ENCODE measurements at regions not wholly inside any gene's neighbourhood (a gene's known extent, or its start where the extent isn't known, plus 50 kb on each side); places are given as distances from the start of the nearest gene placed in this dataset.
A peak's percentile ranks its signal among the peaks of the same experiment; 100 is the strongest.

GRCh38 chrX:87727620-87728019 lies 210.0 kb downstream of the KLHL4 start:
- Histone ChIP-seq H3K9me2 (no peaks in the 10 kb centered on the region), H3K27ac (ENCODE audit: low read depth in 2 of 2, low read length in 1 of 2) (peak overlapping the region in 1 of 2 experiments; percentile 58; a peak in 2 of 4 replicates), H3F3A (replicated peaks; ENCODE audit: insufficient read depth) (no peaks in the 10 kb centered on the region), H3K4me3 (ENCODE audit: low read depth in 2 of 2, low read length in 1 of 2) (peak overlapping the region; percentile 44 to 65; a peak in 3 of 4 replicates), H2AFZ (ENCODE audit: low read depth) (peak overlapping the region; percentile 87), H3K9me3 (no peaks in the 10 kb centered on the region), H3K27me3 (ENCODE audit: insufficient read depth) (no peaks in the 10 kb centered on the region; the same call in 1 of the 2 replicates), H3K4me1 (ENCODE audit: control insufficient read depth in 1 of 2, insufficient read depth in 2 of 2, low read depth in 1 of 2, low read length in 1 of 2) (no peaks in the 10 kb centered on the region), H3K79me2 (ENCODE audit: insufficient read depth) (no peaks in the 10 kb centered on the region), H4K20me1 (ENCODE audit: insufficient read depth) (no peaks in the 10 kb centered on the region), H3K4me2 (peak overlapping the region; percentile 78; the same call in 1 of the 2 replicates), H3K36me3 (replicated peaks in 1 of 2; ENCODE audit: control insufficient read depth in 1 of 2, insufficient read depth in 2 of 2, low read length in 1 of 2) (no peaks in the 10 kb centered on the region), H3K9ac (peak overlapping the region; percentile 61; the same call in 1 of the 2 replicates)
- CTCF ChIA-PET, result no interaction called here
- no peak for DNase-seq
- TF ChIP-seq YY1 (IDR thresholded peaks at IDR 0.05; ENCODE audit: low read depth) (peak; percentile 61; the same call in 1 of the 2 replicates), CHD2 (IDR thresholded peaks at IDR 0.05; ENCODE audit: low read length, partially characterized antibody) (no peak), CTCF (IDR thresholded peaks at IDR 0.05) (no peak)
- WGBS (ENCODE audit: low lambda C conversion rate), result 2% methylated on average over 3 of the region's 3 CpGs
- POLR2A ChIA-PET, result no interaction called here

DNA sequence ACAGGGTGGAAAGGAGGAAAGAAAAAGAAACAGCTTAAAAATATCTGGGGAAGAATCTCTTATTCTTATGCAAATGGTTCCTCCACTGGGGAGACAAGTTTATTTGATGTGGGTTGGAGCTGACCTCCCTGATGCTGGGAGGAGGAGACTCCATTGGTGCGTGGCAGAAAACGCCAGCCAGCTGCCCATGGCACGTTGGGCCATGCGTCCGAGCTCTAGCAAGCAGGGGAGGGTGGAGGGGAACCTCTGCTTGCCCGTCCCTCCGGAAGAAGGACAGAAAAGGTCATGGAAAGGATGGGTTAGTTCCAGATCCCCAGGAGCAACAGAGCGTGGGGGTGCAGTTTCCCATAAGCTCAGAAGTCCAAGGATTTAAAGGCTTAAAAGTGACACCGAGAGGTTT lies 210.4 kb downstream of the KLHL4 start:
- Histone ChIP-seq H3K9ac (peak overlapping the region; percentile 61), H3K4me2 (peak overlapping the region; percentile 78), H3K79me2 (ENCODE audit: insufficient read depth) (no peaks in the 10 kb centered on the region), H3K27ac (ENCODE audit: low read depth in 2 of 2, low read length in 1 of 2) (peak overlapping the region; percentile 55 to 58; a peak in 3 of 4 replicates), H3K4me1 (ENCODE audit: control insufficient read depth in 1 of 2, insufficient read depth in 2 of 2, low read depth in 1 of 2, low read length in 1 of 2) (no peaks in the 10 kb centered on the region), H3K9me2 (no peaks in the 10 kb centered on the region), H2AFZ (ENCODE audit: low read depth) (peak overlapping the region; percentile 87), H3K27me3 (ENCODE audit: insufficient read depth) (no peaks in the 10 kb centered on the region; the same call in 1 of the 2 replicates), H3F3A (replicated peaks; ENCODE audit: insufficient read depth) (no peaks in the 10 kb centered on the region), H3K9me3 (no peaks in the 10 kb centered on the region), H3K4me3 (ENCODE audit: low read depth in 2 of 2, low read length in 1 of 2) (peak overlapping the region; percentile 44 to 65), H4K20me1 (ENCODE audit: insufficient read depth) (no peaks in the 10 kb centered on the region), H3K36me3 (replicated peaks in 1 of 2; ENCODE audit: control insufficient read depth in 1 of 2, insufficient read depth in 2 of 2, low read length in 1 of 2) (no peaks in the 10 kb centered on the region)
- peak; percentile 35; the same call in 1 of the 2 replicates for TF ChIP-seq MAX (IDR thresholded peaks at IDR 0.05; ENCODE audit: low read depth)
- TF ChIP-seq, protein P1, sequence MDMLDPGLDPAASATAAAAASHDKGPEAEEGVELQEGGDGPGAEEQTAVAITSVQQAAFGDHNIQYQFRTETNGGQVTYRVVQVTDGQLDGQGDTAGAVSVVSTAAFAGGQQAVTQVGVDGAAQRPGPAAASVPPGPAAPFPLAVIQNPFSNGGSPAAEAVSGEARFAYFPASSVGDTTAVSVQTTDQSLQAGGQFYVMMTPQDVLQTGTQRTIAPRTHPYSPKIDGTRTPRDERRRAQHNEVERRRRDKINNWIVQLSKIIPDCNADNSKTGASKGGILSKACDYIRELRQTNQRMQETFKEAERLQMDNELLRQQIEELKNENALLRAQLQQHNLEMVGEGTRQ (IDR thresholded peaks at IDR 0.05; ENCODE audit: borderline replicate concordance, low read depth, low read length), result no peak
- CTCF ChIA-PET, result no interaction called here
- POLR2A ChIA-PET, result no interaction called here
- 3% methylated on average over 8 of the region's 9 CpGs for WGBS (ENCODE audit: low lambda C conversion rate)
- DNase-seq, result no peak

DNA sequence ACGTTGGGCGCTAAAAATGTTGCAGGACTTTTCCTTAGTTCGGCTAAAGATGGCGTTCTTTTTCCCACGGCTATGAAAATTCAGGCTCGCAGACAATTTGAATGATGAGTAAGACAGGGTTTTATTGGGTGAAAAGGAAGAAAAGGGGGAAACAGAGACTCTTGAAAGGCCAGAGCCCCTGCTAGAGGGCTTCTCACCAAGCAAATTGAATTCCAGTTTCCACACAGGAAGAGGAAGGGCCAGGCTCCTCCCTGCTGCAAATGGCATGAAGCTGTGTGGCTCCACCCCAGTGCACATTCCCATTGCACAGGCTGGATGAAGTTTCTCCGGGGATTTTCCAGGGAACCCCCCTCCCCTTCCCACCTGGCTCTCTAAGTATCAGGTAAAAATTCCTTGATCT lies 210.9 kb downstream of the KLHL4 start:
- CTCF ChIA-PET, result no interaction called here
- H2AFZ ChIP-seq (ENCODE audit: low read depth), result peak overlapping the region; percentile 87
- H3K79me2 ChIP-seq (ENCODE audit: insufficient read depth), result no peaks in the 10 kb centered on the region
- TF ChIP-seq EZH2phosphoT487 (IDR thresholded peaks at IDR 0.05; ENCODE audit: borderline replicate concordance, low read depth) (no peak), GATA2 (CRISPR knock-in tag; IDR thresholded peaks at IDR 0.05) (no peak), TCF12 (IDR thresholded peaks at IDR 0.05) (no peak), MAX (IDR thresholded peaks at IDR 0.05; ENCODE audit: low read depth) (no peak), GABPA (IDR thresholded peaks at IDR 0.05; ENCODE audit: low read depth) (no peak), FOXM1 (IDR thresholded peaks at IDR 0.05; ENCODE audit: low read depth) (no peak), MEF2A (IDR thresholded peaks at IDR 0.05; ENCODE audit: borderline replicate concordance, low read depth) (no peak), RAD21 (IDR thresholded peaks at IDR 0.05; ENCODE audit: low read length) (no peak), MXI1 (IDR thresholded peaks at IDR 0.05; ENCODE audit: low read depth, low read length) (no peak), CHD2 (IDR thresholded peaks at IDR 0.05; ENCODE audit: low read length, partially characterized antibody) (no peak), TEAD4 (IDR thresholded peaks at IDR 0.05; ENCODE audit: borderline replicate concordance, insufficient read depth) (no peak), JUND (IDR thresholded peaks at IDR 0.05) (no peak), TAF1 (IDR thresholded peaks at IDR 0.05; ENCODE audit: borderline replicate concordance, low read depth, low read length) (no peak), USF1 (IDR thresholded peaks at IDR 0.05; ENCODE audit: borderline replicate concordance, low read depth) (no peak)
- H3K4me3 ChIP-seq (ENCODE audit: low read depth in 2 of 2, low read length in 1 of 2), result peak overlapping the region; percentile 44 to 65
- H3K27ac ChIP-seq (ENCODE audit: low read depth in 2 of 2, low read length in 1 of 2), result peak overlapping the region; percentile 55 to 58; a peak in 3 of 4 replicates
- H3K36me3 ChIP-seq (replicated peaks in 1 of 2; ENCODE audit: control insufficient read depth in 1 of 2, insufficient read depth in 2 of 2, low read length in 1 of 2), result no peaks in the 10 kb centered on the region
- H3F3A ChIP-seq (replicated peaks; ENCODE audit: insufficient read depth), result no peaks in the 10 kb centered on the region
- WGBS (ENCODE audit: low lambda C conversion rate), result 9% methylated on average over 7 of the region's 7 CpGs
- no peaks in the 10 kb centered on the region for H3K9me3 ChIP-seq
- H3K27me3 ChIP-seq (ENCODE audit: insufficient read depth), result no peaks in the 10 kb centered on the region; the same call in 1 of the 2 replicates
- H3K4me2 ChIP-seq, result peak overlapping the region; percentile 78
- no peaks in the 10 kb centered on the region for H3K4me1 ChIP-seq (ENCODE audit: control insufficient read depth in 1 of 2, insufficient read depth in 2 of 2, low read depth in 1 of 2, low read length in 1 of 2)
- H3K9ac ChIP-seq, result peak overlapping the region; percentile 61
- POLR2A ChIA-PET, result no interaction called here
- H3K9me2 ChIP-seq, result no peaks in the 10 kb centered on the region
- no peak for DNase-seq
- H4K20me1 ChIP-seq (ENCODE audit: insufficient read depth), result no peaks in the 10 kb centered on the region

Measured in SK-N-SH (cell line).